ENCODE measurements at regions not wholly inside any gene's neighbourhood (a gene's known extent, or its start where the extent isn't known, plus 50 kb on each side); places are given as distances from the start of the nearest gene placed in this dataset.

- peak; percentile 37; the same call in 1 of the 2 replicates for TF ChIP-seq BCLAF1 (IDR thresholded peaks at IDR 0.05)
- peak; percentile 77 for TF ChIP-seq RAD21 (IDR thresholded peaks at IDR 0.05; ENCODE audit: insufficient read depth, low read depth, low read length)
- no peak for TF ChIP-seq SREBF1 (IDR thresholded peaks at IDR 0.05; ENCODE audit: low read length)
- TF ChIP-seq HDAC2 (IDR thresholded peaks at IDR 0.05): no peak
- no peak for TF ChIP-seq RELA (IDR thresholded peaks at IDR 0.05; ENCODE audit: borderline replicate concordance, partially characterized antibody)
- 0 out of 2 replicates have a peak, but pooled peaks have one; percentile 26 for TF ChIP-seq ELK1 (IDR thresholded peaks at IDR 0.05; ENCODE audit: low read depth, low read length)
- peak; percentile 72 for TF ChIP-seq SMC3 (IDR thresholded peaks at IDR 0.05; ENCODE audit: borderline replicate concordance, low read length)
- peak; percentile 97 for TF ChIP-seq RFX5 (IDR thresholded peaks at IDR 0.05; ENCODE audit: low read depth, low read length)
- 0 out of 2 replicates have a peak, but pooled peaks have one; percentile 10 for TF ChIP-seq MEF2A (IDR thresholded peaks at IDR 0.05; ENCODE audit: insufficient read depth, low read depth, low read length)
- TF ChIP-seq ZNF274 (IDR thresholded peaks at IDR 0.05; ENCODE audit: insufficient read depth, insufficient read length): no peak
- no peak for TF ChIP-seq CBX3 (IDR thresholded peaks at IDR 0.05; ENCODE audit: borderline replicate concordance, low read depth)
These were observed 172.7 kb downstream of the CAND1 start (continued) for GRCh38 chr12:67441736-67442346.

Measured in GM12878 (cell line).